ENCODE measurements at regions not wholly inside any gene's neighbourhood (a gene's known extent, or its start where the extent isn't known, plus 50 kb on each side); places are given as distances from the start of the nearest gene placed in this dataset.

DNA sequence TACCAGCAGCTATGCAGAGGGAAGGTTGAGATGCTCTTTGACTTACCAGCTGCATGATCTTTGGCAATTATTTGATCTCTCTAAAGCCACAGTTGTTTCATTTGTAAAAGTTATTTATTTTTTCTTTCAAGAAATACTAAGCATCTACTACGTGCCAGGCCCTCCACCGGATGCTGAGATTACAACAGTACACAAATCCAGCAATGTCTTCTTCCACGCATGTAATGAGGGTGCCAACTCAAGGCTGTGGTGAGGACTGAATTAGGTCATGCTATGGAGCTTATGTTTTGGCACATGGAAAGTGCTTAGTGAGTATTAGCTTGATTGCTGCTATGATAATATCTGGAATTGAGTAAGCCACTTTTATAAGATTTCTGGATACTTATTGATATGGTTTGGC is 358.2 kb downstream of the IRS2 start:
- TF ChIP-seq CTCF (IDR thresholded peaks at IDR 0.05), result no peak
- no peak for TF ChIP-seq POLR2A (IDR thresholded peaks at IDR 0.05)
